ENCODE measurements at regions not wholly inside any gene's neighbourhood (a gene's known extent, or its start where the extent isn't known, plus 50 kb on each side); places are given as distances from the start of the nearest gene placed in this dataset.

GRCh38 chr20:11652128-11652527 lies 265.6 kb upstream of the BTBD3 start (continued):
- TF ChIP-seq RXRA (IDR thresholded peaks at IDR 0.05; ENCODE audit: insufficient read depth, low read depth, low read length) (no peak), KDM5A (IDR thresholded peaks at IDR 0.05; ENCODE audit: low read length) (no peak), CTCF (IDR thresholded peaks at IDR 0.05; ENCODE audit: control extremely low read depth in 1 of 3, insufficient read depth in 1 of 3, low read depth in 1 of 3, low read length in 3 of 3) (no peak), SRF (IDR thresholded peaks at IDR 0.05; ENCODE audit: low read depth, low read length) (no peak)

Measured in H1 (cell line).